Spleen (tissue), 11 donors: ENCODE measurements at regions not wholly inside any gene's neighbourhood (a gene's known extent, or its start where the extent isn't known, plus 50 kb on each side); places are given as distances from the start of the nearest gene placed in this dataset.

ENCODE experiments used
- DNase-seq: peaks from one replicate; pipeline ENCODE4 v3.0.0-alpha.2; 2020
- H3K27ac ChIP-seq, 8 donors: fragments of 200-600 bp; sonication (generic) in 7 of 8; 1 replicate in 4 of 8; 2 replicates in 4 of 8; pipeline versions ENCODE4 v1.5.0 to v1.8.0; 2016 to 2021; ENCODE audit warnings: inconsistent platforms in 4 of 8, mild to moderate bottlenecking in 4 of 8, moderate library complexity in 1 of 8
- H3K27me3 ChIP-seq, 7 donors: fragments of 200-600 bp; sonication (generic) in 6 of 7; replicated peaks in 1 of 7; 1 replicate in 4 of 7; 2 replicates in 3 of 7; pipeline versions ENCODE4 v1.5.0 to v1.8.0; 2016 to 2021; ENCODE audit warnings: inconsistent platforms in 3 of 7, mild to moderate bottlenecking in 1 of 7
- H3K36me3 ChIP-seq, 6 donors: fragments of 200-600 bp; sonication (generic) in 5 of 6; 1 replicate in 4 of 6; 2 replicates in 2 of 6; pipeline versions ENCODE4 v1.5.0 to v1.8.0; 2016 to 2021; ENCODE audit warnings: inconsistent platforms in 2 of 6
- H3K4me1 ChIP-seq, 6 donors: fragments of 200-600 bp; sonication (generic) in 5 of 6; 1 replicate in 3 of 6; 2 replicates in 3 of 6; pipeline versions ENCODE4 v1.5.0 to v1.8.0; 2016 to 2021; ENCODE audit warnings: inconsistent platforms in 3 of 6
- H3K4me3 ChIP-seq, 8 donors: fragments of 200-600 bp; sonication (generic) in 7 of 8; 1 replicate in 4 of 8; 2 replicates in 4 of 8; pipeline versions ENCODE4 v1.5.0 to v1.8.0; 2016 to 2021; ENCODE audit warnings: inconsistent platforms in 4 of 8, mild to moderate bottlenecking in 4 of 8, moderate library complexity in 2 of 8
- H3K9me3 ChIP-seq, 8 donors: fragments of 200-600 bp; sonication (generic) in 7 of 8; 1 replicate in 4 of 8; 2 replicates in 4 of 8; pipeline versions ENCODE4 v1.5.0 to v1.8.0; 2016 to 2021; ENCODE audit warnings: inconsistent platforms in 4 of 8
- CTCF ChIP-seq, 11 experiments: fragments of 200-600 bp in 7 of 11; fragments of 450-650 bp in 4 of 11; sonication (generic) in 4 of 11; IDR thresholded peaks in 8 of 11; conservative IDR thresholded peaks in 3 of 11; 1 replicate in 7 of 11; 2 replicates in 4 of 11; pipeline versions ENCODE4 v1.4.0 to v1.8.0; 2016 to 2021; ENCODE audit warnings: antibody characterized with exemption in 11 of 11, inconsistent platforms in 4 of 11, mild to moderate bottlenecking in 1 of 11
- POLR2A ChIP-seq, 3 donors: fragments of 450-650 bp; IDR thresholded peaks; one replicate each; pipeline ENCODE4 v1.5.1; 2017; ENCODE audit warnings: antibody characterized with exemption in 3 of 3, mild to moderate bottlenecking in 1 of 3
- POLR2AphosphoS5 ChIP-seq, 3 donors: sonication (generic); formaldehyde crosslinking; IDR thresholded peaks; one replicate each; pipeline ENCODE4 v1.5.1; 2017; ENCODE audit warnings: antibody characterized with exemption in 3 of 3
- WGBS, 5 donors: extraction: QIAGEN DNeasy Blood & Tissue Kit in 3 of 5; methylation state at CpG; one replicate each; pipeline versions ENCODE4 v1.1.5 to v1.1.7; 2013 to 2018; 5-methylcytosine and 5-hydroxymethylcytosine counted together
- intact Hi-C: fragments of 100-400 bp; cut with DNase I; formaldehyde crosslinking; loops from one replicate; pipeline ENCODE4 v1.15.0; 2023; ENCODE audit warnings: low total_unique reads
- donor health status: healthy with polysubstance abuse.
- donor health status: DM: no; HTN: no; CAD: no; lungs with moderate emphysema.
- donor health status: DM: no; HTN: no; CAD: no.
- donor health status: Bipolar disorder and iron deficiency.
- donor health status: healthy.
- donor health status: DM: no; HTN: no; CAD: no.
- donor health status: DM: yes; HTN: yes; CAD: no.

GRCh38 chr10:10902951-10903350 is 114.7 kb upstream of the CELF2 start:
- no peak for TF ChIP-seq CTCF (IDR thresholded peaks at IDR 0.05 in 8 of 11, conservative IDR thresholded peaks at IDR 0.05 in 3 of 11)
- no peak for TF ChIP-seq POLR2AphosphoS5 (IDR thresholded peaks at IDR 0.05)
- Histone ChIP-seq H3K4me1 (no peaks in the 10 kb centered on the region), H3K27me3 (no peaks in the 10 kb centered on the region), H3K27ac (no peak overlapping the region), H3K9me3 (peaks cover 0 to 4% (median 0%) of the 10 kb centered on the region in 8 donors), H3K4me3 (no peak overlapping the region), H3K36me3 (no peaks in the 10 kb centered on the region)
- no peak for DNase-seq
- 70 to 87% (median 79%) methylated on average over 2 of the region's 2 CpGs for WGBS, 5 donors
- intact Hi-C loops, result no loop called here

GRCh38 chr10:10903620-10904019 is 114.1 kb upstream of the CELF2 start:
- Histone ChIP-seq H3K36me3 (no peaks in the 10 kb centered on the region), H3K9me3 (peaks cover 0 to 4% (median 0%) of the 10 kb centered on the region in 8 donors), H3K4me1 (no peaks in the 10 kb centered on the region), H3K4me3 (no peak overlapping the region), H3K27me3 (no peaks in the 10 kb centered on the region), H3K27ac (no peak overlapping the region)
- DNase-seq, result no peak
- no peak for TF ChIP-seq CTCF (IDR thresholded peaks at IDR 0.05 in 8 of 11, conservative IDR thresholded peaks at IDR 0.05 in 3 of 11)
- TF ChIP-seq POLR2A (IDR thresholded peaks at IDR 0.05), result no peak
- TF ChIP-seq POLR2AphosphoS5 (IDR thresholded peaks at IDR 0.05), result no peak
- intact Hi-C loops, result no loop called here
- WGBS, 5 donors, result 67 to 85% (median 76%) methylated on average over 2 of the region's 2 CpGs

- Histone ChIP-seq H3K9me3 (no peaks in the 10 kb centered on the region), H3K4me3 (no peak overlapping the region), H3K27me3 (no peaks in the 10 kb centered on the region), H3K4me1 (no peaks in the 10 kb centered on the region), H3K36me3 (no peaks in the 10 kb centered on the region), H3K27ac (no peak overlapping the region)
- WGBS, 5 donors, result 86 to 95% (median 94%) methylated on average over 7 of the region's 7 CpGs
- no peak for DNase-seq
- TF ChIP-seq POLR2A (IDR thresholded peaks at IDR 0.05) (no peak), POLR2AphosphoS5 (IDR thresholded peaks at IDR 0.05) (no peak), CTCF (IDR thresholded peaks at IDR 0.05 in 8 of 11, conservative IDR thresholded peaks at IDR 0.05 in 3 of 11) (no peak)
- intact Hi-C loops, result no loop called here
These were observed 107.0 kb upstream of the CELF2 start for GRCh38 chr10:10910634-10911033.

GRCh38 chr10:10911035-10911434 is 106.6 kb upstream of the CELF2 start:
- Histone ChIP-seq H3K27me3 (no peaks in the 10 kb centered on the region), H3K9me3 (no peaks in the 10 kb centered on the region), H3K27ac (no peak overlapping the region), H3K36me3 (no peaks in the 10 kb centered on the region), H3K4me3 (no peak overlapping the region), H3K4me1 (no peaks in the 10 kb centered on the region)
- no peak for TF ChIP-seq CTCF (IDR thresholded peaks at IDR 0.05 in 8 of 11, conservative IDR thresholded peaks at IDR 0.05 in 3 of 11)
- no peak for TF ChIP-seq POLR2AphosphoS5 (IDR thresholded peaks at IDR 0.05)
- TF ChIP-seq POLR2A (IDR thresholded peaks at IDR 0.05), result no peak
- 86 to 95% (median 93%) methylated on average over 5 of the region's 5 CpGs for WGBS, 5 donors
- intact Hi-C loops, result no loop called here
- no peak for DNase-seq
